ENCODE measurements at regions not wholly inside any gene's neighbourhood (a gene's known extent, or its start where the extent isn't known, plus 50 kb on each side); places are given as distances from the start of the nearest gene placed in this dataset.

DNA sequence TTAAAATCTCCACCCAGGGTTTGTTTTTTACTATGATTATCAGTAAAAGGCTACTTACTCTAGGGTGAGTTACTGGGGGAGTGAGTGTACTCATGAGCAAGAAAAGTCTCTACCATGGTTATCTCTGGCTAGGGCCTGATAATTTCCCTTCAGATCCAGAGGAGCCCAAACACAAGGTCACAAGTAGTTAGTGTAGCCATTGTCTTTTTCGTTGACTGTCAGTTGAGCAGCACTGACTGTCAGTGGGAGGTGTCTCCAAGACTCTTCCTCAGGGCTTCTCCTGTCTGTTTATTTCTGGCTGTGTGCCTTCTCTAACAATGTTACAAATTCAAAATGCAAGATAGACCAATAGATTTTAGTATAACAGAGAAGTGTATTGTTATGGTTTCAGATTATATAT is 181.2 kb upstream of the MIS18BP1 start:
- no peak for TF ChIP-seq POLR2A (IDR thresholded peaks at IDR 0.05)
- no peak for TF ChIP-seq CTCF (IDR thresholded peaks at IDR 0.05)
- no peak for TF ChIP-seq POLR2AphosphoS5 (IDR thresholded peaks at IDR 0.05; ENCODE audit: insufficient read depth in 1 of 2, low read depth in 1 of 2)
